Calu3 (cell line): ENCODE measurements at regions not wholly inside any gene's neighbourhood (a gene's known extent, or its start where the extent isn't known, plus 50 kb on each side); places are given as distances from the start of the nearest gene placed in this dataset.

ENCODE experiments used
- BruUV-seq: library from RNA; stranded (reverse); fragments of 400-500 nt; replicated peaks from 2 replicates; lab custom pipeline; 2021; lab: Mats Ljungman, UMichigan
- CTCF ChIA-PET: fragments of 300-600 bp; sonication (Branson Sonifier 250); formaldehyde crosslinking; loops from one replicate; lab custom pipeline; 2022; ENCODE audit warnings: antibody characterized with exemption; lab: Charles Lee
- DNase-seq: peaks from one replicate; pipeline ENCODE4 v3.0.0; 2022
- H3K27ac Mint-ChIP-seq: one replicate; pipeline ENCODE4 v1.8.0; 2022; ENCODE audit warnings: mixed read lengths; ENCODE audit not compliant: unreplicated experiment
- H3K27me3 Mint-ChIP-seq: one replicate; pipeline ENCODE4 v1.8.0; 2022; ENCODE audit warnings: mixed read lengths; ENCODE audit not compliant: unreplicated experiment
- H3K36me3 Mint-ChIP-seq: one replicate; pipeline ENCODE4 v1.8.0; 2022; ENCODE audit warnings: mild to moderate bottlenecking, moderate library complexity, mixed read lengths; ENCODE audit not compliant: insufficient read depth, unreplicated experiment
- H3K4me1 Mint-ChIP-seq: one replicate; pipeline ENCODE4 v1.8.0; 2022; ENCODE audit warnings: mild to moderate bottlenecking, low read depth, mixed read lengths; ENCODE audit not compliant: unreplicated experiment
- H3K4me3 Mint-ChIP-seq: one replicate; pipeline ENCODE4 v1.8.0; 2022; ENCODE audit warnings: mild to moderate bottlenecking, low read depth, moderate library complexity, mixed read lengths; ENCODE audit not compliant: unreplicated experiment
- H3K9me3 Mint-ChIP-seq: one replicate; pipeline ENCODE4 v1.8.0; 2022; ENCODE audit warnings: low read depth, mixed read lengths; ENCODE audit not compliant: unreplicated experiment
- intact Hi-C: fragments of 100-400 bp; cut with micrococcal nuclease; formaldehyde crosslinking; loops from one replicate; pipeline ENCODE4 v1.10.0; 2022; ENCODE audit not compliant: unreplicated experiment
- TF ChIP-seq, protein P1 (sequence below): fragments of 200-600 bp; IDR thresholded peaks from one replicate; pipeline ENCODE4 v1.8.0; 2022; ENCODE audit warnings: antibody characterized with exemption; ENCODE audit not compliant: unreplicated experiment

DNA sequence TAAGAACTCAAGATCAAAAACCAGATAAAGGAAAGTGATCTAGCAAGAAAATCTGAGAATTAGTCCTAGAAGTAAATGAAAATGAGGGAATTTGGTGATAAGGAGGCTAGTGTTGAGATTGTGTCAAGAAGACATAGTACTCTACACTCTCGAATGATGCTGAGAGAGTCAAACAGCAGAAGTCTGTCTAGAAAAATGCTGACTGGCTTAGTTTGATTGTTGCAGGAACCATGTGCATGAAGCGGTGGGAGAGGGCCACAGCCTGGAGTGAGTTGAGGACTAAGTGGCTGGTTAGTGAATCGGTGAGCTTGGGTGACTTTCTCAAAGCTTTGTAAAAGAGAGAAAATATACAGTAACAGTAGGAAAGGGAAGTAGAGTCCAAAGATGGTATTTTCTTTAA, 124.5 kb downstream of the LRIG3 start:
- CTCF ChIA-PET = no interaction called here
- Mint-ChIP-seq H3K9me3 (no peaks in the 10 kb centered on the region), H3K36me3 (no peaks in the 10 kb centered on the region), H3K27me3 (no peaks in the 10 kb centered on the region), H3K4me3 (no peak overlapping the region), H3K27ac (no peak overlapping the region), H3K4me1 (no peaks in the 10 kb centered on the region)
- intact Hi-C loops = no loop called here
- DNase-seq = no peak
- BruUV-seq = no TSS peak
- TF ChIP-seq, protein P1, sequence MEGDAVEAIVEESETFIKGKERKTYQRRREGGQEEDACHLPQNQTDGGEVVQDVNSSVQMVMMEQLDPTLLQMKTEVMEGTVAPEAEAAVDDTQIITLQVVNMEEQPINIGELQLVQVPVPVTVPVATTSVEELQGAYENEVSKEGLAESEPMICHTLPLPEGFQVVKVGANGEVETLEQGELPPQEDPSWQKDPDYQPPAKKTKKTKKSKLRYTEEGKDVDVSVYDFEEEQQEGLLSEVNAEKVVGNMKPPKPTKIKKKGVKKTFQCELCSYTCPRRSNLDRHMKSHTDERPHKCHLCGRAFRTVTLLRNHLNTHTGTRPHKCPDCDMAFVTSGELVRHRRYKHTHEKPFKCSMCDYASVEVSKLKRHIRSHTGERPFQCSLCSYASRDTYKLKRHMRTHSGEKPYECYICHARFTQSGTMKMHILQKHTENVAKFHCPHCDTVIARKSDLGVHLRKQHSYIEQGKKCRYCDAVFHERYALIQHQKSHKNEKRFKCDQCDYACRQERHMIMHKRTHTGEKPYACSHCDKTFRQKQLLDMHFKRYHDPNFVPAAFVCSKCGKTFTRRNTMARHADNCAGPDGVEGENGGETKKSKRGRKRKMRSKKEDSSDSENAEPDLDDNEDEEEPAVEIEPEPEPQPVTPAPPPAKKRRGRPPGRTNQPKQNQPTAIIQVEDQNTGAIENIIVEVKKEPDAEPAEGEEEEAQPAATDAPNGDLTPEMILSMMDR = no peak

GRCh38 chr12:58801986-58802385, 118.3 kb downstream of the LRIG3 start:
- H3K9me3 Mint-ChIP-seq = no peaks in the 10 kb centered on the region
- H3K4me3 Mint-ChIP-seq = no peak overlapping the region
- H3K27ac Mint-ChIP-seq = no peak overlapping the region
- BruUV-seq = no TSS peak
- H3K27me3 Mint-ChIP-seq = no peaks in the 10 kb centered on the region
- CTCF ChIA-PET = no interaction called here
- TF ChIP-seq, protein P1 = no peak
- intact Hi-C loops = no loop called here
- H3K36me3 Mint-ChIP-seq = no peaks in the 10 kb centered on the region
- DNase-seq = no peak
- H3K4me1 Mint-ChIP-seq = no peaks in the 10 kb centered on the region

GRCh38 chr12:58803908-58804307, 116.4 kb downstream of the LRIG3 start:
- CTCF ChIA-PET = interaction anchor here (0.6 kb wide), 1 partner anchor 18 kb away, joined by 5 read pairs; no protein-coding TSS in a partner anchor
- H3K27me3 Mint-ChIP-seq = no peaks in the 10 kb centered on the region
- no peak overlapping the region for H3K4me3 Mint-ChIP-seq
- no peak for DNase-seq
- no TSS peak for BruUV-seq
- TF ChIP-seq, protein P1 = no peak
- no peaks in the 10 kb centered on the region for H3K36me3 Mint-ChIP-seq
- no peaks in the 10 kb centered on the region for H3K4me1 Mint-ChIP-seq
- intact Hi-C loops = no loop called here
- H3K9me3 Mint-ChIP-seq = no peaks in the 10 kb centered on the region
- no peak overlapping the region for H3K27ac Mint-ChIP-seq

DNA sequence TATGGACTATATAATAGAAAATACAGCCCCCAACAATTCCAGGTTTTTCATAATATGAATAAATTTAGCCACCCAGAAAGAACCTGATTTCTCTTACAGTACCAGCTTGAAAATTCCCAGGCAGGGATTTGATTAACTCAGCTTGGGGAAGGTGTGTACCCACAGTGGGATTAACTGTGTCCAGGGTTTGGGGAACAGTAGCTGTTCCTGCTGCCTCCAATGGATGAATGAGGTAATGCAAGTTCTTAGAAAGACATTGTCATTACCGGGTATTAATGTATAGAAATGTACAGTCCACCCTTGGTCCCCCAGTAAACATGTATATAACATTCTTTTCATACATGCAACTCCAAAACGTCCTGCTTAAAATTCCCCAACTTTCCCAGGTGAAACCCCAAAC, 115.6 kb downstream of the LRIG3 start:
- CTCF ChIA-PET = interaction anchor here (1.0 kb wide), 2 partner anchors 10 to 360 kb away, joined by 3 read pairs; no protein-coding TSS in a partner anchor
- no peaks in the 10 kb centered on the region for H3K27me3 Mint-ChIP-seq
- H3K4me3 Mint-ChIP-seq = no peak overlapping the region
- H3K4me1 Mint-ChIP-seq = no peaks in the 10 kb centered on the region
- no peaks in the 10 kb centered on the region for H3K36me3 Mint-ChIP-seq
- DNase-seq = peak; percentile 7
- H3K9me3 Mint-ChIP-seq = no peaks in the 10 kb centered on the region
- intact Hi-C loops = no loop called here
- TF ChIP-seq, protein P1 = peak; percentile 60
- no TSS peak for BruUV-seq
- no peak overlapping the region for H3K27ac Mint-ChIP-seq
